Activated naive CD4-positive, alpha-beta T cell treated with anti-CD3 and anti-CD28 coated beads, Interleukin-2, amount 10 ng/mL, durations not matched to agents 7 days and 5 days (primary cell): ENCODE measurements at regions not wholly inside any gene's neighbourhood (a gene's known extent, or its start where the extent isn't known, plus 50 kb on each side); places are given as distances from the start of the nearest gene placed in this dataset.
A peak's percentile ranks its signal among the peaks of the same experiment; 100 is the strongest.

Experiments
- CTCF ChIA-PET: fragments of 350-600 bp; sonication (Branson Sonifier 250); formaldehyde crosslinking; loops from one replicate; lab custom pipeline; 2021; ENCODE audit warnings: antibody characterized with exemption; lab: Charles Lee
- DNase-seq: peaks from one replicate; pipeline ENCODE4 v3.0.0-alpha.2; 2020
- H3K27ac Mint-ChIP-seq: one replicate; pipeline ENCODE4 v1.8.0; 2021; ENCODE audit warnings: mild to moderate bottlenecking, moderate library complexity, mixed read lengths
- H3K27me3 Mint-ChIP-seq: one replicate; pipeline ENCODE4 v1.8.0; 2021; ENCODE audit warnings: mild to moderate bottlenecking, mixed read lengths
- H3K36me3 Mint-ChIP-seq: one replicate; pipeline ENCODE4 v1.8.0; 2021; ENCODE audit warnings: mixed read lengths
- H3K4me1 Mint-ChIP-seq: one replicate; pipeline ENCODE4 v1.8.0; 2021; ENCODE audit warnings: mixed read lengths
- H3K4me3 Mint-ChIP-seq: one replicate; pipeline ENCODE4 v1.8.0; 2021; ENCODE audit warnings: mild to moderate bottlenecking, moderate library complexity, mixed read lengths
- H3K9me3 Mint-ChIP-seq: one replicate; pipeline ENCODE4 v1.8.0; 2021; ENCODE audit warnings: mixed read lengths

GRCh38 chr9:117574099-117574498 lies 130.1 kb upstream of the TLR4 start:
- no peak overlapping the region for H3K4me3 Mint-ChIP-seq
- CTCF ChIA-PET, result no interaction called here
- H3K9me3 Mint-ChIP-seq, result peaks cover 3% of the 10 kb centered on the region
- H3K36me3 Mint-ChIP-seq, result no peaks in the 10 kb centered on the region
- H3K27ac Mint-ChIP-seq, result no peak overlapping the region
- no peaks in the 10 kb centered on the region for H3K27me3 Mint-ChIP-seq
- no peak for DNase-seq
- no peaks in the 10 kb centered on the region for H3K4me1 Mint-ChIP-seq

GRCh38 chr9:117564839-117565238 lies 139.4 kb upstream of the TLR4 start:
- no peak overlapping the region for H3K4me3 Mint-ChIP-seq
- H3K27me3 Mint-ChIP-seq, result no peaks in the 10 kb centered on the region
- CTCF ChIA-PET, result interaction anchor here (0.6 kb wide), 1 partner anchor 1191 kb away, joined by 3 read pairs; no protein-coding TSS in a partner anchor
- DNase-seq, result no peak
- no peaks in the 10 kb centered on the region for H3K4me1 Mint-ChIP-seq
- peaks cover 2% of the 10 kb centered on the region for H3K9me3 Mint-ChIP-seq
- no peak overlapping the region for H3K27ac Mint-ChIP-seq
- H3K36me3 Mint-ChIP-seq, result no peaks in the 10 kb centered on the region

GRCh38 chr9:117561761-117562160 lies 142.4 kb upstream of the TLR4 start:
- Mint-ChIP-seq H3K36me3 (no peaks in the 10 kb centered on the region), H3K27ac (no peak overlapping the region), H3K9me3 (peaks cover 2% of the 10 kb centered on the region), H3K27me3 (no peaks in the 10 kb centered on the region), H3K4me3 (no peak overlapping the region), H3K4me1 (no peaks in the 10 kb centered on the region)
- no peak for DNase-seq
- CTCF ChIA-PET, result no interaction called here

GRCh38 chr9:117555964-117556629 lies 141.2 kb upstream of the ASTN2 start:
- Mint-ChIP-seq H3K27me3 (no peaks in the 10 kb centered on the region), H3K4me3 (no peak overlapping the region), H3K4me1 (no peaks in the 10 kb centered on the region), H3K27ac (no peak overlapping the region), H3K36me3 (no peaks in the 10 kb centered on the region), H3K9me3 (no peaks in the 10 kb centered on the region)
- DNase-seq, result peak; percentile 48
- CTCF ChIA-PET, result interaction anchor here (2.7 kb wide), 1 partner anchor 69 kb away, joined by 14 read pairs; no protein-coding TSS in a partner anchor

GRCh38 chr9:117552811-117553210 lies 138.0 kb upstream of the ASTN2 start:
- CTCF ChIA-PET, result no interaction called here
- Mint-ChIP-seq H3K27me3 (no peaks in the 10 kb centered on the region), H3K36me3 (no peaks in the 10 kb centered on the region), H3K27ac (no peak overlapping the region), H3K9me3 (no peaks in the 10 kb centered on the region), H3K4me1 (no peaks in the 10 kb centered on the region), H3K4me3 (no peak overlapping the region)
- DNase-seq, result no peak

GRCh38 chr9:117551171-117551570 lies 136.3 kb upstream of the ASTN2 start:
- no peaks in the 10 kb centered on the region for H3K27me3 Mint-ChIP-seq
- CTCF ChIA-PET, result no interaction called here
- H3K4me1 Mint-ChIP-seq, result peaks cover 2% of the 10 kb centered on the region
- no peaks in the 10 kb centered on the region for H3K36me3 Mint-ChIP-seq
- no peak overlapping the region for H3K27ac Mint-ChIP-seq
- H3K4me3 Mint-ChIP-seq, result no peak overlapping the region
- H3K9me3 Mint-ChIP-seq, result peaks cover 2% of the 10 kb centered on the region
- no peak for DNase-seq

- CTCF ChIA-PET, result no interaction called here
- H3K9me3 Mint-ChIP-seq, result peaks cover 2% of the 10 kb centered on the region
- H3K27me3 Mint-ChIP-seq, result no peaks in the 10 kb centered on the region
Observed at GRCh38 chr9:117549444-117549843, 134.6 kb upstream of the ASTN2 start.

GRCh38 chr9:117548556-117548955 lies 133.7 kb upstream of the ASTN2 start:
- CTCF ChIA-PET, result no interaction called here

More at GRCh38 chr9:117549444-117549843, 134.6 kb upstream of the ASTN2 start:
- DNase-seq, result no peak
- H3K27ac Mint-ChIP-seq, result no peak overlapping the region
- peaks cover 2% of the 10 kb centered on the region for H3K4me1 Mint-ChIP-seq
- H3K36me3 Mint-ChIP-seq, result no peaks in the 10 kb centered on the region
- H3K4me3 Mint-ChIP-seq, result no peak overlapping the region

GRCh38 chr9:117547904-117548303 lies 133.0 kb upstream of the ASTN2 start:
- Mint-ChIP-seq H3K9me3 (peaks cover 2% of the 10 kb centered on the region), H3K36me3 (no peaks in the 10 kb centered on the region), H3K27ac (no peak overlapping the region), H3K4me1 (peaks cover 2% of the 10 kb centered on the region), H3K4me3 (no peak overlapping the region), H3K27me3 (no peaks in the 10 kb centered on the region)
- CTCF ChIA-PET, result no interaction called here
- DNase-seq, result no peak

More at GRCh38 chr9:117548556-117548955, 133.7 kb upstream of the ASTN2 start:
- Mint-ChIP-seq H3K27ac (no peak overlapping the region), H3K4me1 (peaks cover 2% of the 10 kb centered on the region), H3K27me3 (no peaks in the 10 kb centered on the region), H3K9me3 (peaks cover 2% of the 10 kb centered on the region), H3K4me3 (no peak overlapping the region), H3K36me3 (no peaks in the 10 kb centered on the region)
- no peak for DNase-seq

GRCh38 chr9:117546894-117547678 lies 132.2 kb upstream of the ASTN2 start:
- peak; percentile 21 for DNase-seq
- no peak overlapping the region for H3K27ac Mint-ChIP-seq
- H3K36me3 Mint-ChIP-seq, result no peaks in the 10 kb centered on the region
- no peaks in the 10 kb centered on the region for H3K27me3 Mint-ChIP-seq
- peaks cover 2% of the 10 kb centered on the region for H3K4me1 Mint-ChIP-seq
- CTCF ChIA-PET, result no interaction called here
- no peak overlapping the region for H3K4me3 Mint-ChIP-seq
- peaks cover 2% of the 10 kb centered on the region for H3K9me3 Mint-ChIP-seq

- H3K4me3 Mint-ChIP-seq, result no peak overlapping the region
- CTCF ChIA-PET, result no interaction called here
Observed at GRCh38 chr9:117545846-117546245, 131.0 kb upstream of the ASTN2 start.

GRCh38 chr9:117543089-117543488 lies 128.2 kb upstream of the ASTN2 start:
- no peaks in the 10 kb centered on the region for H3K27me3 Mint-ChIP-seq
- no peak overlapping the region for H3K27ac Mint-ChIP-seq
- H3K9me3 Mint-ChIP-seq, result peaks cover 2% of the 10 kb centered on the region
- CTCF ChIA-PET, result no interaction called here
- H3K4me1 Mint-ChIP-seq, result peaks cover 2% of the 10 kb centered on the region
- H3K4me3 Mint-ChIP-seq, result no peak overlapping the region
- no peak for DNase-seq
- H3K36me3 Mint-ChIP-seq, result no peaks in the 10 kb centered on the region

More at GRCh38 chr9:117545846-117546245, 131.0 kb upstream of the ASTN2 start:
- Mint-ChIP-seq H3K4me1 (peaks cover 2% of the 10 kb centered on the region), H3K9me3 (peaks cover 2% of the 10 kb centered on the region), H3K36me3 (no peaks in the 10 kb centered on the region), H3K27ac (no peak overlapping the region), H3K27me3 (no peaks in the 10 kb centered on the region)
- DNase-seq, result no peak

- Mint-ChIP-seq H3K4me3 (no peak overlapping the region), H3K9me3 (peaks cover 2% of the 10 kb centered on the region), H3K27ac (no peak overlapping the region), H3K27me3 (no peaks in the 10 kb centered on the region), H3K36me3 (no peaks in the 10 kb centered on the region), H3K4me1 (no peaks in the 10 kb centered on the region)
- CTCF ChIA-PET, result no interaction called here
- DNase-seq, result no peak
Observed at GRCh38 chr9:117542021-117542420, 127.2 kb upstream of the ASTN2 start.

- CTCF ChIA-PET, result no interaction called here
- H3K4me1 Mint-ChIP-seq, result no peaks in the 10 kb centered on the region
Observed at GRCh38 chr9:117541181-117541580, 126.3 kb upstream of the ASTN2 start.

GRCh38 chr9:117535973-117536372 lies 121.1 kb upstream of the ASTN2 start:
- no peaks in the 10 kb centered on the region for H3K9me3 Mint-ChIP-seq
- CTCF ChIA-PET, result no interaction called here
- no peak overlapping the region for H3K27ac Mint-ChIP-seq
- H3K36me3 Mint-ChIP-seq, result no peaks in the 10 kb centered on the region
- no peaks in the 10 kb centered on the region for H3K4me1 Mint-ChIP-seq
- no peaks in the 10 kb centered on the region for H3K27me3 Mint-ChIP-seq
- no peak overlapping the region for H3K4me3 Mint-ChIP-seq
- DNase-seq, result no peak

More at GRCh38 chr9:117541181-117541580, 126.3 kb upstream of the ASTN2 start:
- DNase-seq, result no peak
- H3K27ac Mint-ChIP-seq, result no peak overlapping the region
- no peak overlapping the region for H3K4me3 Mint-ChIP-seq
- H3K36me3 Mint-ChIP-seq, result no peaks in the 10 kb centered on the region
- no peaks in the 10 kb centered on the region for H3K27me3 Mint-ChIP-seq
- H3K9me3 Mint-ChIP-seq, result no peaks in the 10 kb centered on the region
